ENCODE measurements at regions not wholly inside any gene's neighbourhood (a gene's known extent, or its start where the extent isn't known, plus 50 kb on each side); places are given as distances from the start of the nearest gene placed in this dataset.
"Not testable (repeated sequence)": the region's sequence is repeated elsewhere in the genome, so short reads cannot be mapped to it uniquely, and the experiment has no call there.

DNA sequence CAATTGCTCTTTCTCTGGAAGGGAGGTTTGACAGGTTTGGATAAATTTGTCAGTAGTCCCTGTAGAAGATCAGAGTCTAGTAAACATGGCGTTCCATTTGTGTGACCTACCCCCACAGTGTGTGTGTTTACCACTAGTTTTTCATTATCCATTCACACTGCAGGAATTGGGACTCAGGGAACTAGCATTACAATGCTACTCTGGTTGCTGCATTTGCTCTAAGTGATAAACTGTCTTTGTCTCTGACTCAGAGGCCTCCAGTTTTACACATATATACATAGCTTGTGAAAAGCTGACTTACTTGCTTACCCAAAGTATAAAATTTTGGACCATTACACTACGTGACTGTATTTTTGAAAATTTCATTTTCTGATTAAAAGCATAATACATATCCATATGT is 1604.0 kb downstream of the REEP3 start:
- no peak for DNase-seq (ENCODE audit: low read depth)

DNA sequence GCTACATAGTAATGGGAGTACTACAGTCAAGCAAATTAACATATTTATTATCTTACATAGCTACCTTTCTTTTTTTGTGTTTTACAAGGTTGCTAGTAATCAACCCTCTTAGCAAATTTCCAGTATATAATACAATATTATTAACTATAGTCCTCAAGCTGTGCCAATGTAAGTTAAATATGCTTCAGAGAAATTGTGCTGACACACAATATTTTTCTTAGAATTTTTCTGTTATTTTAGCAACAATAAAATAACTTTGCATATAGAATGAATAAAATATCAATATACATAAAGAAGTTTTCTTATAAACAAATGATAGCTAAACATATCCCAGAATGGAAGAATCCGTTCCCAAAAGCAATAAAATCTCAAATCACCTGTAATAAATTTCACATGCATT is 1605.1 kb downstream of the REEP3 start:
- DNase-seq (ENCODE audit: low read depth) = no peak

DNA sequence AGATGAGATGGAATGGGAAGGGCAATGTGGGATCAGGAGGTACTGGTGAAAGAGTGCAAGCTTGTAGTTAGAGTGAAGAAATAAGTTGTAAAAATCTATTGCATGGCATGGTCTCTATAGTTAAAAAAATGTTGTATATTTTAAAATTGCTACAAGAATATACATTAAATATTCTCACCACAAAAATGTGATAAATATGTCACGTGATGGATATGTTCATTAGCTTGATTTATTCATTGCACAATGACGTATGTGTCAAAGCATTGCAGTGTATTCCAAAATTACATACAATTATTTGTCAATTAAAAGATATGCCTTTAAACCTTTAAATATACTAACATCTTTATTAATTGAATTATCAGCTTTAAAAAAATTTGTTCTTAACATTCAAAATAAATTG is 1607.1 kb downstream of the REEP3 start:
- no peak for DNase-seq (ENCODE audit: low read depth)

DNA sequence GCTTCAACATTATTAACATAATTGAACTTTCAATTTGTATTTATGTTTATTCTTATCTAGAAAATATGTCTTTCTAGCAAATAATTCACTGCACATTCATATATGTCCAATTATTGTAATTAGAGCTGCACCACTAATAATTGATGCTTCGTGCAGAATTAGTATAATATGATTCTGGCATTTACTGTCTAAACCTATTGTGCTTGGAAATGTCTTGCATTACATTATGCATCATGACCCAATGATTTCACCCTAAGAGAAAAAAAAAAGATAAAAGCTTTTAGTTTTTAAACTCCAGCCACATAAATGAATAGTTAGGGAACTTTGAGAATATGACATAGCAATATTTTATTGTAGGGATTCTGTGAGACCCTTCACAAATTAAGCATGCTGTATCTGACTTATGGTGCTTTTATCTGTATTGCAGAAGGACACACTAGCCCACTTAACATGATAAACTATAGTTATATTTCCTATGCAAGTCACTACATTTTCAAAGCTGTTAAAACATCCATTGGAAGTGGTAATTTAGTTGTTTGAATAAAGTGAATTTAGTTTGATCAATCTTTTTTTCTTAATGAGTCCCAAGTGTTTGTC is 1609.1 kb downstream of the REEP3 start:
- no peak for DNase-seq (ENCODE audit: low read depth)

DNA sequence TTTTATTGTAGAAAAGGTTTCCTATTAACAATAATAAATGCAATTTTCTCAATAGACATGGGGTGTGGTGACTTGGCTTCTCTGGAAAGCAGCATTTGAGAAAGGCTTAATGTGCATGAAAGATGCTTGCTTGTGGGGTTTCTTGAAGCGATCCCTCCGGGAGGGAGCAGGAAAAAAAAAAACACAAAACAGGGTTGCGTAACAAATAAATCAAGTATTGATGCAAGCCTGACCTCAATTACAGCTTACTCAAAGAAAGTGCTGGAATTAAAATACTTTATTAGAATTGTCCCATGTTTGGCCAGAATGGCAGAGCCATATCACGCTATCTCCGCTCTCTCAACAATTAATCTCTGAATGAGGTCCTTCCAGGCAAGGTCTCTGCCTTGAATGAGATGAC is 1612.5 kb downstream of the REEP3 start:
- no peak for DNase-seq (ENCODE audit: low read depth)

DNA sequence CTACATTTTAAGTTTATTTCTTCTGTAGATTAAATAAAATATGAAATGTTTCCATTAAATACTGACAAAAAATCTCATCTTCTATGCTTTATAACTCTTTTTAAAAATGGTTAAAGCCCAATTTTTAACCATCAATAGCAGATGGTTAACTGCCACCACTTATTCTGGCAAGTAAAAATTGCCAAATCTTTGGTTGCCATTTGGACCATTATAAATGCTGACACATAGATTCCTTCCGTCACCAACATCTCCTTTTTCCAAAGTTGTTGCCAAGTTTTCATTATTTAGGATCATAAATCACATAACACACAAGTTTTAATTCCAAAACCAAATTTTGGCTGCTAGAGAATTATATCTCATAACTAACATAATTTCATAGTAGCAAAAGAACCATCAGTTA is 1614.3 kb downstream of the REEP3 start:
- no peak for DNase-seq (ENCODE audit: low read depth)

DNA sequence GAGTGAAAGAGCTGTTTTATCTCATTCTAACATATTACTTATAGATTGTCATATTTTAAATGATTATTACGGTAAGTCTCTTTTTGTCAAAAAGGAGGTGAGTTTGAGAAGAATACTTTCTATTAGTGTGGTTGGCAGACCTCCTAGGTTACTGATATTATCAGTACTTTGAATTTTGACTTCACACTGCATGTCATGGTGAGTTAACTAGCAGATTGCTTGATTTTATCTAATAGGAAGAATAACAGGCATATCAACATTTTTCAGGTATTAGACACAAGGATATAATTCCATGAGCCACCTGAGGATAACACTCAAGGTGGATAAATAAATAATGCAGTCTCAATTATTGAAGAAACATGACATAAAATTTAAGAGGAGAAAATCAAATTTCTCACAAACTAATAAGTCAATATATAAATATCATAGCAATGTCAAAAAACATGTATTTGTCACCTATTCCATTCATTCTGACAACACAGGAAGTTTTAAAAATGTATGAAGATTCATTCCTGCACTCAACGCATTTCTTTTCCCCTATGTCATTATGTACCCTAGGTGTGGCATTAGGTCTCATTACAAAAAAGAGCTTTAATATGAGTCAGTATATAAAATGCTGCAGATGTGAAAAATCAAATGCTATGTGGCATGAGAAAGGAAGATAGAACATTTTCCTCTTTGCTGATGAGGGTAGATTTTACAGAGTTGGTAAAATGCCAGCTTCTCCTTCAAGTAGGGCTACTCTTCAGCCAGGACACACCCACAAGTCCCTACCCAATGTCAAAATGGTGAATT is 1621.6 kb downstream of the REEP3 start:
- no peak for DNase-seq (ENCODE audit: low read depth)

DNA sequence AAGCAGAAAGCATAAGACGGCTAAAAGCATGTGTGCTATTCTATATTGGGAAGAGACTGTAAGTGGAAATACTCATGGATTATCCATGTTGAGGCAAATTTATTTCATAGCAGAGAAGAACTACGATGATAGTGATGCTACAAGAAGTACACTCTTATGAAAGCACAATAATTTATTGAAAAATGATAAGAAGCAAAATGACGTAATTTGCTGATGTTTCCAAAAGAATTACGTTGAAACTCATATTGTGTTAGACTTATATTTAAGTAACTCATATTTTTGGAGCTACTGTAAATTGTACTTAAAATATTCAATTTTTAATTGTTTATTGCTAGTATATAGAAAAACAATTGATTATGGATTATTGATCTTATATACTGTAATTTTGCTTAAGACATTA is 1622.5 kb downstream of the REEP3 start:
- DNase-seq (ENCODE audit: low read depth) = no peak

DNA sequence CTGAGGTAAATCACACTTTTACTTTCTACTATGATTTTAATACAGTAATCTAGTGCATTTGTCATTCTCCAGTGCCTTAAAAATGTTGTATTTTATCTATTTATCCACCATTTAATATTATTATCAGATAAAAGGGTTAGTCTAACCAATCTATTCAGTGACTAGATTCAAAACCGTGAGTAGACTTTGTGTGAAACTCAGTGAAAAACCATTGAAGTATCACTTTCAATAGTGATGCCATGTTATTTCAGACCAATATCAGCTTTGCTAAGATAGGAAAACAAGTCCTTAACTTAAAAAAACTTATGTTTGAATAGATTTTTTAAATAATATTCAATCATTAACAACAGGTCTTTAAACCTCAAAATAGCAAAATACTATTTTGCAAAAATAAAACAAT is 1628.7 kb downstream of the REEP3 start:
- no peak for DNase-seq (ENCODE audit: low read depth)

DNA sequence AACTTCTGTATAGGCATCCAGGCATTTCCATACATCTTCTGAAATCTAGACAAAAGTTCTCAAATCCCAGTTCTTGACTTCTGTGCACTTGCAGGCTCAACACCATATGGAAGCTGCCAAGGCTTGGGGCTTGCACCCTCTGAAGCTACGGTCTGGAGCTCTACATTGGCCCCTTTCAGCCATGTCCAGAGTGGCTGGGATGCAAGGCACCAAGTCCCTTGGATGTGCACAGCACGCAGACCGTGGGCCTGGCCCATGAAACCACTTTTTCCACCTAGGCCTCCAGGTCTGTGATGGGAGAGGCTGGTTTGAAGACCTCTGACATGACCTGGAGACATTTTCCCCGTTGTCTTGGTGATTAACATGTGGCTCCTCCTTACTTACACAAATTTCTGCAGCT is 1645.1 kb downstream of the REEP3 start:
- no peak for DNase-seq (ENCODE audit: low read depth)

DNA sequence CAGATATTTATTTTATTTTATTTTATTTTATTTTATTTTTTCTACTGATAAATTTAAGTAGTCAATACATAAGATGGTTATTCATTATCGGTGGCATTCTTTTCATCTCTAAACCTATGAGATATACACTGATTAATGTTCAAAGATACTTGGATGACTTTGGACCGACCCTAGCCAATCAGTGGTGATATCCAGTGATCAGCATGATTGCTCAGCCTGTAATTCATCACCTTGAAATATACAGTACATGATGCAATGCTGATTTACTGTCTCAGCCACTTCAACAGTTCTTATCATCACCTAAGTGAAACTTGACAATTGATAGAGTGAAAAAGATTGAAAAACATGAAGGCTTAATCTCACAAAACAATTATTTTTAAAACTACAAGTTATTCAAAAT is 1651.0 kb downstream of the REEP3 start:
- no peak for DNase-seq (ENCODE audit: low read depth)

DNA sequence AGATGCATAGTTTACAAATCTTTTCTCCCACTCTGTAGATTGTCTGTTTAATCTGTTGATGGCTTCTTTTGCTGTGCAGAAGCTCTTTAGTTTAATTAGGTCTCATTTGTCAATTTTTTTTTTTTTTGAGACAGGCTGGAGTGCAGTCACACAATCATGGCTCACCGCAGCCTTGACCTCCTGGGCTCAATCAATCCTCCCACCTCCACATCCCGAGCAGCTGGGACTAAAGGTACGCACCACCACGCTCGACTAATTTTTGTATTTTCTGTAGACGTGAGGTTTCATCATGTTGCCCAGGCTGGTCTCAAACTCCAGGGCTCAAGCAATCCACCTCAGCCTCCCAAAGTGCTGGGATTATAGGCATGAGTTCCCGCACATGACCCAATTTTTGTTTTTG is 1655.8 kb downstream of the REEP3 start:
- no peak for DNase-seq (ENCODE audit: low read depth)

DNA sequence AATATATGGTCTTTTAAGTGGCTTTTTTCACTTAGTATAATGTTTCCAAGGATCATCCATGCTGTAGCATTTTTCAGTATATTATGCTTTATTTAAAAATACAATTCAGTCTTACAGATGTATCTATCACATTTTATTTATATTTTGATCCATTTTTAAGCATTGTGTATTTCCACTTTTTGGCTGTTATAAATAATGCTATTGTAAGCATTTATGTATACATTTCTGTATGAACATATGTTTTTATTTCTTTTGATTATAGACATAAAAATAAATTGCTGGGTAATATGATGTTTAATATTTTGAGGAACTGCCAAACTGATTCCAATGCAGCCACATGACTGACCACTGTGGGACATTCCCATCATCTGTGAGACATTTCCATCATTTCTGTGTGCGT is 1662.0 kb downstream of the REEP3 start:
- DNase-seq (ENCODE audit: low read depth) = no peak

DNA sequence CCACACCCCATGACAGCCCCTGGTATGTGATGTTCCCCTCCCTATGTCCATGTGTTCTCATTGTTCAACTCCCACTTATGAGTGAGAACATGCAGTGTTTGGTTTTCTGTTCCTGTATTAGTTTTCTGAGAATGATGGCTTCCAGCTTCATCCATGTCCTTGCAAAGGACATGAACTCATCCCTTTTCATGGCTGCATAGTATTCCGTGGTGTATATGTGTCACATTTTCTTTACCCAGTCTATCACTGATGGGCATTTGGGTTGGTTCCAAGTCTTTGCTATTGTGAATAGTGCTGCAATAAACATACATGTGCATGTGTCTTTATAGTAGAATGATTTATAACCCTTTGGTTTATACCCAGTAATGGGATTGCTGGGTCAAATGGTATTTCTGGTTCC is 1665.5 kb downstream of the REEP3 start:
- DNase-seq (ENCODE audit: low read depth) = not testable (repeated sequence)

DNA sequence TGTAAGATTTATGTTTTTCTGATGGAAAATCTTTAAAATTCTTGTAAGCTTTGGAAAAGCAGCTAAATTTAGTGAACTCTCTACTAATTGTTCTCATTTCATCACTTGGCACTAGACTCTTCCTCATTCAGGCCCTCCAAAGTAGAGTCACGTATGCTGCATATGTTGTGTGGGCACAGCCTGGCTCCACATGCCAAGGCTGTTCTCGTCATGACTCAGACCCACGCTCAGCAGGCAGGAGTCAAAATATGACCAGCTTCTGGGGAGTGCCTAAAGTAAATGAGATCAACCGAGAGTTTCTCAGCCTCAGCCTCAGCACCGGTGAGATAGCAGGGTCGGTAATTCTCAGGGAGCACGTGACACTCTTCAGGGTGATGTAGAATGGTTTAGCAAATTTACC is 1672.9 kb downstream of the REEP3 start:
- DNase-seq (ENCODE audit: low read depth) = no peak

DNA sequence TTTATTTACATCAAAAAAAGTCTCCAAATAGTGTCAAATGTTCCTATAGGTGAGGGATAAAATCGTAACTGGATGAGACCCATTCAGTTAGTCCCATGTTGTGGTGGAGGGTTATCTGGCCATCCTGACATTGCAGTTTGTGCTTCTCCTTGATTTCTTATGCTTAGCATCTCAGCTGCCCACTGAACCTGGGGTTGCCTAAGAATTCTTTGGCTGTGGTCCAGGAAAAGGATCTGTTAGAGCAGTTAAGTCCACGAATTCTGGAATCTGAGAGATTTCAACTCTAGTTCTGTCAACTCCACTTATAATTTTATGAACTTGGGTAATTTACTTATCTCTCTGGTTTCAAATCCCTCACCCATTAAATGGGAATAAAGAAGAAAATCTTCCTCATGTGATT is 1673.4 kb downstream of the REEP3 start:
- no peak for DNase-seq (ENCODE audit: low read depth)

DNA sequence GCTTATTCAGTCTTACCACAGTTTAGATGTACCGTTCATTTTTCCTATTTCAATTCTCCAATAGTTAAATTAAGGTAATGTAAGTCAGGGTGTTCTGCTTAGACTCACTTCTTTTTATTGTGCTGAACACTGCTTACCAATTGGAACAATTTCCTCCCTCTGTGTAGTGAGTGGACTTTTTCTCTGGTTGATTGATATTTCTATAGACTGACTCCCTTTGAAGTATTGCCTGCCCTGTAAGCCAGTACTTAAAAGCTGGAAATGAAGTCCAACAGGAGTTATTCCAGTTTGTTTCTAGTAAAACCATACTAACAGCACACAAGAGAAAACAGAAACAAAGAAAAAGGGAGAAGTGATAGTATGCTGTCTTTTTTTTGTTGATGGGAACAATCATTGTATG is 1674.9 kb downstream of the REEP3 start:
- no peak for DNase-seq (ENCODE audit: low read depth)

DNA sequence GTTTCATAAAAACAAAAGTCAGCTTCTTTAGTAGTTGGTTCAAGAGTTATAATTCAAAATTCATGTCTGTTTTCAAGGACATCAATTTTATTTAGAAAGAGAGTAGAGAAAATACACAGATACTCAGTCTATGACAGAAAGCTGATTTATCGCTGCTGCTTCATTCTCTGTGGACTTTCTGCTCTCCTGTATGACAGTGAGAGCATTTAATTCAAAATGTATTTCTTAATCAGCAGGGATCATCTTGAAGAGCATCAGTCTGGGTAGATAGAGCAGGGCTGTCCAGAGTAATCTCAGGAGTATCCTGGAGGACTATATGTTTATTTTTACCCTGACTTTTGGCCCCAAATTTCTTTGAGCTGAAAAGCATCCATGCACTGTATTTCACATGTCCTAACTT is 1676.7 kb downstream of the REEP3 start:
- peak; percentile 55 for DNase-seq (ENCODE audit: low read depth)

DNA sequence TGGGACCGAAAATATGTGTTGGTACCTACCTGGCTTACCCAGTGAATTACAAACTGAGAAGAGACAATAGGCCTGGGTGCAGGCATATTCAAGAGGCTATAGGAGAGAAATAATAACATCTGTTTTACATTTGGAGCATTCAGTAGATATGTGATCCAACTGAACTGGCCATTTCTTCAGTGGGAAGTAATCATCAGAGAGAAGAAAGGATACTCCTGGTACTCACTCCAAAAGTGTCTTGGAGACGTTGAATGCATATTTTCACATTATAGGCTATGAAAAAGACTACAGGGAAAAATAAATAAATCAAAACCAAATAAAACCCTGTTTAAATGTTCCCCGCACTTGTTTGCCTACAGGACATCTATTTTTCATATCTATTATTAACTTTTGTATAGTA is 1680.3 kb downstream of the REEP3 start:
- no peak for DNase-seq (ENCODE audit: low read depth)

DNA sequence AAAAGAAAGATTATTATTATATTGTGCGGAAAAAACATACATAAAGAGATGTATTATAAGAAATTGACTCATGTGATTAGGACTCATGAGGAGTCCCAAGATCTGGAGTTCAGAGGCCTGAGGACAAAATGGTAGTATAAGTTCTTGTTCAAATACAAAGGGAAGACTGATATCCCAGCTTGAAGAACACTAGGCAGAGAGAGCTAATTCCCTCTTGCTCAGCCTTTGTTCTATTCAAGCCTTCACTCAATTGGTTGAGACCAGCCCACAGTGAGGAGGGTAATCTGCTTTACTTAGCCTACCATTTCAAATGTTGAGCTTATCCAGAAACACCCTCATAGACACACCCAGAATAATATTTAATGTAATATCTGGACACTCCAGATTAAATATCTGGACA is 1683.8 kb downstream of the REEP3 start:
- DNase-seq (ENCODE audit: low read depth) = no peak

DNA sequence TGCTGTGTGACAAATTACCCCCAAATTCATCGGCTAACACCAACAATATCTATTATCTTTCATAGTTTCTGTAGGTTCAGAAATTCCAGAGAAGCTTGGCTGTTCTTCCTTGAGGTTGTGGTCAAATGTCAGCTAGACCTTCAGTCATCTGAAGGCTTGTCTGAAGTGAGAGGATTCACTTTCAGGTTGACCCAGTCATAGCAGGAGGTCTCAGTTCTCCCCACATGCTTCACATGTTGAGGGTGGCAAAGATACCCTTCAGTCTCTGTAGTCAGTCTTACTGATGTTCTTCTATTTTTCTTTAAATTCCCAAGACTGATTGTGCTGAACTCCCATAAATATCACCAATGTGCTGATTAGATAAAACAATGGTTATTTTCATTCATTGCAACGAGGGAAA is 1692.0 kb downstream of the REEP3 start:
- DNase-seq (ENCODE audit: low read depth) = no peak

DNA sequence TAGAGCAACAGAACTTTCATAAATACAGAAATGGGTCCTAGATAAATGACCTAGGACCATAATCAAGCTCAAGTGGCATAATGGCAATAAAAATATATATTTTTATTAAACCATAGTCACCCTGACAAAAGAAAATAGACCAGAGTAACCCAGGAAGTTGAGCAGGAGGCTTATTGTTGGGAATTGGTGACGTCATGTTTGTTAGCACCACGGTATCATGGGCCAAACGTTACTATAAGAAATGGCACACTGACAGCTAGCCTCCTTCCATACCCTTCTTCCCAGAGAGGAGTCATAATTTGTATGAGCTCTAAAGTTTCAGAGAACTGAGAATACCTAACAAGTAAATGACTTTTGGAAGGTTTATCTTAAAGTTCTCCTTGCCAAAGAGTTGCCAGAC is 1698.2 kb downstream of the REEP3 start:
- no peak for DNase-seq (ENCODE audit: low read depth)

DNA sequence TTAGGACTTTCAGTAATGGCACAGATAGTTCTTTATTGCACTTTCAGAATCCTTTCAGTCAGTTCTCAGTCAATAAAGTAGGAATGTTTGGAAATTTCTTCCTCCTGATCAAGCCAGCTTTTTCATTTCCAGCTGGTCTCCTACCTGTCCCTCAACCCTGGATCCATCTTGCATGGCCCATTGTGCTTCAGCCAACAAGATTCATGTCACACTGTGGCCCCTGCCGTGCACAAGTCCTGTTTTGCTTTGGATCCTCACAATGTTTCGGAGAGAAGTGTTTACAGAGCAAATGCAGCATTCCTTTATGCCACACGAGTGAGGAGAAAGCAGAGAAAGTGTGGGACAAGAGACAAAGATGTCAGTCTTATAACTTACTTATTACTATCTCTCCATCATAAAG is 1694.7 kb upstream of the LRRTM3 start:
- DNase-seq (ENCODE audit: low read depth) = no peak

DNA sequence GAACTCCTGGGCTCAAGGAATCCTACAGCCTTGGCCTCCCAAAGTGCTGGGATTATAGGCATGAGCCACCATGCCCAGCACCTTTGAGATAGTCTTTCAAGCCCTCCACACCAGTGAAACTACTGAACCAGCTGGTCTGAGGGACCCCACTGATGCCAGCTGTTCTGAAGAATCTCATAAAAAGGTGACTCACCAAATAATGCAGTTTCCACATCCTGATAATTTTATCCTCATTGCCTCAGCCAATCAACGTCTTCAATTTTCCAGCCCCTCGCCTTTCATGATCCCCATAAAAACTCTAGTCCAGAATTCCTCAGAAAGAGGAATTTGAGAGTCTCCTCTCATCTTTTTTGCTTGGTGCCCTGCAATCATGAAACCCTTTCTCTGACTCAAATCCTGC is 1691.6 kb upstream of the LRRTM3 start:
- DNase-seq (ENCODE audit: low read depth) = no peak

Measured in forelimb muscle (tissue), 1 donor.